ENCODE measurements at regions not wholly inside any gene's neighbourhood (a gene's known extent, or its start where the extent isn't known, plus 50 kb on each side); places are given as distances from the start of the nearest gene placed in this dataset.

DNA sequence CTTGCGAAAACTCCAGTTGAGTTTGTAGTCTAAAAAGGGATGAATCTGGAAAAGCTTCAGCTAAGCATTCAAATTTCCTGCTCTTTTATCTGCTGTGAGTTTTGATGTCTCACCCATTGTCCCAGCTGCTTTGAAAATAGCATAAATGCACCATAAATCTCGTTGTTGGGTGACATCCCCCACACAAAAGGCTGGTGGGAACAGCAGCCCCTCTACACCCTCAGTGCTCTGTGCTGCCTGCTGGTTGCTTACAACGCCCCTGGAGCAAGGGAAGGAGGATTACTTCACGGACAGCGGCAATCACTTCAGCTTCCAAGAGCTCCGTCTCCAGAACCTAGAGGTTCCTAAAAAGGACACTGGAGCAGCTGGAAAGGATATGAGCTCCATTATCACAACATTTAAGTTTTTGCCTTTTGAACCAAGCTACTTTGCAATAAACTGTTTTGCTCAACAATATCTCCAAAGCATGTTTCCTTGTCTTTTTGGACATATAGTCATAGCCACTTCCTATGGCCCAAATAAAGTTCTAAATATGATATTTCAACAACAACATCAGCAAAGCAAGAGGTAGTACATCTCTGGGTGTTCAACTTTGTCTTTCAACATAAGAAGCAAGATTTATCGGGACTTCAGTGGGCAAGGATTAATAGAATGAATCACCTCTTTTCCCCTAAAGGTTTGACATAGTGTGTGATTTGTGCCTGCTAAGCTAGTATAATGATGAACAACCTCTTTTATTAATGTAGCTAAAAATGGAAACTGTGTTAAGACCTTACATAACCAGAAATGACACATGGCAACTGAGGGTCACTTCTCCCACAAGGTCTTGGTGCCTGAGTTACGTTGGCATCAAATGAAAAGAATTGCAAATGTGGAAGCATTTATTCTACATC lies 413.5 kb downstream of the TXNL1 start:
- DNase-seq (ENCODE audit: low spot score) = no peak

DNA sequence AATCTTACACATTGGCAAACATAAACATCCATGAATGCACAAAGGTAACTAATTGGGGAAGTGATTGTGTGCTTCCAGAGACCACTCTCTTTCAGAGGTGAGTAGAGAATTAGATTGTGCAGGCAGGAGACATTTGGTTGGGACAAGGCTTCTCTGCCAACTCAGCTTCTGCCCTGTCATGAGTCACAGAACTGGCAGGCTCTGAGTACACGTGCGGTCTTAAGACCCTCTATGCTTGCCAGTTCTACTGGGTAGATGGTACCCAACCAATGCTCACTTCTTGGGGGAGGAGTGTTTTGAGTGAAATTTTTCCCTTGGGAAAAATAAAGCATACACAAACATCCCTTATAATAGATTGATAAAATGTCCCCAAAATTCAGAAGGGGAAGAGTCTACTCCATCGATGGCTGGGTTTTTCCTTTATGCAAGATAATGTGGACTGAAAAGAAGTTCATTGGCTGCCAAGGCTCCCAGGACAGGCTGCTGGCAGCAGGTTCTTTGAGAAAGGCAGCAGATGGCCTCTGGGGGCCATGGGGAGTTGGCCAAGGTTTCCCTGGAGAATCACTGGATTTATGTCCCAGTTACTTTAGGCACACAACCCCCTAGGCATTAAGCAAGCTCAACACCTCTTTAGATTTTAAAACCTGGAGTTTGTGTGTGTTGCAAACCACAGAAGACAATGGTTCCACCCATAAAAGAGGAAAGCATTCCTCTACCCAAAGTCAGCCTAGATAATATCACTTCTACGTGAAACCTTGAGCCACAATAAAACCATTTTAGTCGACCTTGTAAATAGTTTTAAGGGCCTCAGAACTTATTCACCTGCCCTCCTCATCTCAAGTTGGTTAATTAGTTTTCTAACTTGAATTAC lies 417.0 kb downstream of the TXNL1 start:
- no peak for DNase-seq (ENCODE audit: low spot score)

DNA sequence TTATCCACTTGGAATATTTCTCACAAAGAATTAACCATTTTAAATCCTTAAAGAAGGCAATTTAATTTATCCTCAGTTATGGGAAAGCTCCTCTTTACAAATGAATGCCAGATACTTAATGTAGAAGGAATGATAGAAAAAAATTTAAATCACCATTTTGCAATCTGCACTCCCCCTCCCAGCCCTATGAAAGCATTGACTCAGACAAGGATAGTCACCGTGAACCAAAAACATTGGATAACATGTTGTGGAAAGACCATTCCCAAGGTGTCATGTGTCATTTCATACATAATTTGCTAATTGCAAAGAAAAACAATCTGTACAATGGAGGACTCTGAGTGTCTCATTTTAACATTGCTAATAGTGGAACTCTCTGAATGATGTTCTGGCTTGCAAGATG lies 421.0 kb downstream of the TXNL1 start:
- no peak for DNase-seq (ENCODE audit: low spot score)

DNA sequence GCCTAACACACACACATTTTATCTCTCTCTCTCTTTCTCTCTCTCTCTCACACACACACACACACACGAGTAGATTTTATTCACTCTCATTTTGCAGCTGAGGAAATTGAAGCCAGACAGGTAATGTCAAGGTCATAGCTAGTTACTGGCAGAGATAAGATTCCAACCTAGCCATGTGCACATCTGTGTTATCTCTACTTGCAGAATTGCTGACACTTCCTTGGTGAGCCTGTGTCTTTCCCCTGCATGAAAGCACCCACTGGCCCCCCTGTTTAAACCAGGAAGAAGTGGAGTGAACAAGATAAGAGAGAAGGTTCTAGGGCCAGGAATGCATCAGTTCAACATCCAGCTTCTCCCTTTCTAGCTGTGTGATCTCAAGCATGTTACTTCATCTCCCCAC lies 423.7 kb downstream of the TXNL1 start:
- no peak for DNase-seq (ENCODE audit: low spot score)

DNA sequence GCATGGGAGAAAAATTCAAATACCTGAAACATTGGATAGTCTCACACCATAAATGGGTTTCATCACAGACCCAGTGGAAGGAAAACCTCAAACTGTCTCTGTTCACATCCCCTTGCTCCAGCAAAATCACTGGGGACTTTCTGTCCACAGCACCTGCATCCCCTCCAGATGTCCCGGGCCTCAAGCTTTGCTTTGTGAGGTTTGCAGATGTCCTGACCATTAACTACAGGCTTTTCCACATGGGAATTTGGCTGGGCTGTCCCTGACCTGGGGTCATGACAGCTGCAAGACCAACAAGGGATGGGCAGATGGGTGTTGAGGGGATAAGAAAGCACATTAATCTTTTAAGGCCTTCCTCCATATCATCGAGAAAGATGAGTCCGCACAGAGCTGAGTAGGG lies 427.9 kb downstream of the TXNL1 start:
- no peak for DNase-seq (ENCODE audit: low spot score)

DNA sequence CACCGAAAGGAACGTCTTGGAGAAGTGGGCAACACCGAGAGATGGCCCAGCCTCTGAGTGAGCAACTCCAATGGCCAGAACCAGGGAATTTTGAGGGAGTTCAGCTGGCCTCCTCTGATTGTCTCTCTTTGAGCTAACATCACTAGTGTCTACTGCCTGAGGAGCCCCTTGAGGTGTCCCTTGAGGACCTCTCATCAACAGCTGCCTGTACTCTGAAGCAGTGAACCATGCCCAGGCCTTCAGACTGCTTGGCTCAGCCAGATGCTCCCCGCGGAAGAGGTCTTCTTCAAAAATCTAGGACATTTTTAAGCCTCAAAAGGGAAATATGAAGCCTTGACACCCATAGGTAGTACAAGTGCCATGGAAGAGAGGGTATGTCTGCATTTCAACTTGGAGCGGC lies 430.4 kb downstream of the TXNL1 start:
- DNase-seq (ENCODE audit: low spot score) = no peak

DNA sequence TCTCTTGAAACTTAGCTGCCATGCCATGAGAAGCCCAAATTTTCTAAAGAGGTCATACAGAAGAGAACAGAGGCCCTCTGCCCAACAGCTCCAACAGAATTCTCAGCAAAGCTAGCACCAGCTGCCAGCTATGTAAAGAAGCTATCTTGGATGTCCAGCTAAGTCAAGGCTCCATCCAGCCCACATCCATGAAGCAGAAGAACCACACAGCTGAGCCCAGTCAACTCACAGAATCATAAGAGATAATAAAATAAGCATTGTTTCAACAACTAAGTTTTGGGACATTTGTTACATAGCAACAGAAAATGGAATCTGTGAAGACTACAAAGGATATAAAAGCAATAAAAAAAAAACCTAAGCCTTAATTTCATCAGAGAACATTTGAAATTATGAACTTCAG lies 434.3 kb downstream of the TXNL1 start:
- DNase-seq (ENCODE audit: low spot score) = no peak

DNA sequence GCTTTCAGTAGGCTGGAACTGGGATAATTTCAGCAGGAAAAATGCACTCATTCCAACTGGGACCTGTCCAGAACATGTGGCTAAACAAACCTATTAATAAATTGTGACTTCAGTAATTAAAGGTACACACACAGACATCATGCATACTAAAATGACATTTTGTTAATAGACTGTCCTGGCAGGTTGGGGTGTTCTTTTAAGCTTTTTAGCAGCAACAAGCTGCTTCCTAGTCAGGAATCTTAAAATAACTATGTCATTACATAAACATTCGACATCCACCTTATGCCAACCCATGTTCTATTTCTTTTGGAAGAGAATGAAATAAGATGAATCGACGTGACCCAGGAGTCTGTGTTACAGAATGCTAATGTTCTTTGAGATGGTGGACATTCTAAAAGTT lies 435.7 kb downstream of the TXNL1 start:
- DNase-seq (ENCODE audit: low spot score) = no peak

DNA sequence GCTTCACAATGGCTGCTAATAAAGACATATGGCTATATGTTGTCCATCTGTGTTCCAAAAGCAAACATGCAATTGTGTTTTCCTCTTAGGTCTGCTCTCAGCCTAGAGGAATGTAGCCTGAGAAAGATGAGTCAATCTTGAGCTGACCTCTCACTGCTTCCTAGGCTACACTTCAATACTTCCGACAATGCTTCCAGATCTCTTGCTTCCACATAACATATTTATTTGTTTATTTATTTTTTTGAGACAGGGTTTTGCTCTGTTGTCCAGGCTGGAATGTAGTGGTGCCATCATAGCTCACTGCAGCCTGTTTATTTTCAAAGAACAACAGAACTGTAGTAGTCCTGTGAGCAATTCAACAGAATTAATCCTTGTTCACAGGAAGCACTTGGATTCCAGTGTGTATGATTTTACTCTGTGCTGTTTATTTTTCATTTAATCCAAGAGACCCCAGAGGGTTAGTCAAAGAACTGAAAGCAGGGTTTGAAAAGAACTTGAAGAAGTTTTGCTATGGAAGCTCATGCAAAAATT lies 437.9 kb downstream of the TXNL1 start:
- DNase-seq (ENCODE audit: low spot score) = no peak

DNA sequence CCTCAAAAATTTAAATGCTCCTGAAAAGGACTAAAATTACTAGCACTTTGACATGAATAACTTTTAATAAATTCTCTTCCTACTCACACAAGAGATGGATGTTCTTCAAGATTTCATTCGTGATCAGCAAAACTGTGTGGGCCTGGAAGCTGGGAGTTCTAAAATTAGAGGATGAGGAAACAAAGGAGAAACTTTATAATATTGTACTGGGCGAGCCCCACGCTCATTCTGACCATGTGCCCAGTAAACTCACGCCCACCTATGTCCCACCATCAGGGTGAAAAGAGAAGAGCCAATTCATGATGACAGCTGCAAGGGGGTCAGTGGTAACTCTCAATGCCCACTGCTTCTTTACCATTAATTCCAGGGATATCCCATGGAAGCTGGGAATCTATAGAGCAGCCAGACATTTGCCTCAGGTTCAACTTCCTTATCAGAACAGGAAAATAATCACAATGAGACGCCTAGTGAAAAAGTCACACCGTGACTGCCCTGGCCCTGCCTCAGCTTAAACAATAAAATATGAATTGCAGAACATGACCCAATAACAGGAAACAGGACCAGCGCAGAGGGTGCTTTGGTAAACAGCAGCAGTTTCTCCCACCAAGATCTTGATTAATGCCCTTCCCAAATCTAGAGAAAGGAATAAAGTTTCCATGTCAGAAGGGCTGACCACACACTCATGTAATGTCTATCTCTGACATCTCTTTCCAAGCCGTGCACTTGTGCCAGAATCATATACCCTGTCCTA lies 438.6 kb downstream of the TXNL1 start:
- no peak for DNase-seq (ENCODE audit: low spot score)

DNA sequence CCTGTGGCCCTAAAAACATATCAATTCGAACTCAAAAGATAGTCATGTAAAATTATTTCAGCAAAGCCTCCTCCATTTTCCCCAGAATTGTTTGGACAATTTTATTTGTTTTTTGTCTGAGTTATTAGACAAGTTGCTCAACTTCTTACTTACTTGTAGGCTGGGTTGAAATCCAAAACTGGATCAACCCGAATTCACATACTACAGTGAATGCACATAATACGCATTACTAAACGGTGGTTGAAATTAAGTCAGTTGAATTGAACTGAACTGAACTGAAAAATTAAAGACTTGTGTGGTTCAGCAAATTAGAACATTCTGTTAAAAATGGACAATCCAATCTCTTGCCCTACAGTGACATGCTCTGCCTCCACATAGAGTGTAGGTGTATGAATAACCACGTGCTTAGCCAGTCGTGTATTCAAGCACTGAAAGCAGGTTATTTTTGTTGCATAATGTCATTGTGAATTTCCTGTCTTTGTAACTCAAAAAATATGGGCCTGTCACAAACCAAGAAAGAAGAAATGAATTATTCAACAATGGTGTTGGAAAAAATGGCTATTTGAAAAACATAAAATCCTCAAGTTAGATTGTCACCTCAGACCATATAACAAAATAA lies 441.0 kb downstream of the TXNL1 start:
- no peak for DNase-seq (ENCODE audit: low spot score)

DNA sequence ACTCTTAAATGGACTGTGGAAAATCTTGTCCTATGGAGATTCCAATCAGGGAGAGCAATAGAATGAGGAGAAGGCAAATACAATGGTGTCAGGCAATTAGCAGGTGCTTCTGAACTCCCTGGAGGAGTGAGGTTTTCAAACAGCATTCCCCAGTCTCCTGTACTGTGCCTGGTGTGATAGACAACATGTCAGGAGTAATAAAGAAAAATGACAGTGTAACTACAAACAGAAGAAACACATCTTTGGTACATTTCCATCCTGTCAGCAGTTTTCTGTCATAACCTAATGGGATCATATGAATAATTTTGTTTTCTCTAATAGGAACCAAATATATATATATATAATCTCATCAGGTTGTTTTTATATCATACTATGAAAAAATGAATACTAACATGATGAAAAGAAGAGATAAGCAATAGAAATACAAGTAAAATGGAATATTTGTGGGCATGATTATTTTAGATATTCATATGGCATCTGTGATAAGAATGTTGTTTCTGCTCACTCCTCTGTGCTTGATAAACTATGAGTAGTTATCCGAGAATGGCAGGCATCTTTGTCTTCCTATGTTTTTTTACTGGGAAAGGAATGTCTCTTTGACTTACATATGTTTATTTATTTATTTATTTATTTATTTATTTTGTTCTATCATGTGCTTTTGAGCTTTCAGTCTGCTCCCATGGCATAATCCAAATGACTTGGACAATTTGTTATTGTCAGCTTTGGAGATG lies 441.7 kb downstream of the TXNL1 start:
- DNase-seq (ENCODE audit: low spot score) = no peak

DNA sequence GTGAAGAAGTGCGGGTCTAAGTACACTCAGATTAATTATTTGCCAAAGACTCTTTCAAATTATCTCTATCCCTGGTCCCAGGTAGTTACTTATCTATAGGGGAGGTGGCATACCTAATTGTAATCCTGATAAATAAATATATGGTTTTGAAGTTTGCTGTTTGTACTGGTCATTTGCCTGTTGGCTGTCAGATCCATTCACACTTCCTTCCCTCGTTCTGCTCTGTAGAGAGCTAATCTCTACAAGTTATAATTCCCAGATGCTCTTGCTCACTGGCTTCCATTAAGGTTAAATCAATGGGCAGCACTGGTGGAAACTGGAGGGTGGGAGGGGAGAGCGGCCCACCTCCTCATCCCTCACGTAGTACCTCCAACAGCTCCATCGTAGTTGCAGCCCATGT lies 447.1 kb downstream of the TXNL1 start:
- no peak for DNase-seq (ENCODE audit: low spot score)

DNA sequence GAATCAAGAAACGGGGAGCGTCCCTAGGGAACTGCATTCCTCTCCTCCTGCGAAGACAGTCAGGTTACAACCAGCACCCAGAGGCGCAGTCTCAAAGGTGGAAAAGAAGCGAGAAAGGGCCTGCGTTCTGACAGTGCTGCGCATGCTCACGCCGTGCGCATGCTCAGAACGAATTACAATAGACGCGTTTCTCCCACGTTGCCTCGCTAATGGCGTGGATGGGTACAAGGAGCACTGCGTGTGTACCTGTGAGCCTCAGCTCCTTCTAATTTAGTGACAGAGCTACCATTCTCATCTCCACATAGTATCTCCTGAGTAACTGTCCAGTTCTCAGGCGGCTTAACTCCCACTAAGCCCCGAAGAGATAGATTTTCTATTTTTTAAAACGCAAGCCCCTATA lies 448.8 kb downstream of the TXNL1 start:
- DNase-seq (ENCODE audit: low spot score) = no peak

DNA sequence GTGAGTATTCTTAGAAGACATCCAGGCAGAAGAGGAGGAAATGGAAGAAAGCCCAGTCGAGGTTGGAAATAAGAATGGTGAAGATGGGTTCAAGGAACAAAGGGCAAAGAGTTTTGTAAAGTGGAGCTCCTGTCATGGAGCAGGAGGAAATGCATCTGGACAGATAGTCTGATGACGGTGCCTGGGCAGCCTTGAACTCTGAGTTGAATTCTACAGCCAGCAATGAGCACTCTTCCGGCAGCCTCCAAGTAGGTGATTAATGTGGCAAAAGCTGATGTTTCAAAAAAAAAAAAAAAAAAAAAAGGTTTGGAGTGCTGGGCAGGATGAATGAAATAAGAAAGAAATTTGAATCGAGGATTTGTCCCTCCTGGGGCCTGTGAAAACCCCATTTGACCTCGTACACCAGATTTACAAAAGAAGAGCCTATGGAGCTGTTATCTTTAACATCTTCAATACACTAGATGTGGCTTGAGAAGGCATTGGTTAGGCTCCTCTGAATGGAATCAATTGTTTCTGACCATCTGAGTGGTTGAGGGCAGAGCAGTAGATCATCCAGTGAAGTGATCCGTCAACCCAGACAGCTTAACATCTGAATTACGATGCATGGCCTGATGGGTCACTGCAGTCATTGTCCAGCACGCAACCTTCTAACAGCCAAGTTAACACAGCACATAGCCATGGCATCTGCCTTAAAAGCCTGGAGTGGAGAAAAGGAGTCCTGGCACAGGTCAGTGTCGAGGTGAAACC lies 449.7 kb downstream of the TXNL1 start:
- DNase-seq (ENCODE audit: low spot score) = no peak

DNA sequence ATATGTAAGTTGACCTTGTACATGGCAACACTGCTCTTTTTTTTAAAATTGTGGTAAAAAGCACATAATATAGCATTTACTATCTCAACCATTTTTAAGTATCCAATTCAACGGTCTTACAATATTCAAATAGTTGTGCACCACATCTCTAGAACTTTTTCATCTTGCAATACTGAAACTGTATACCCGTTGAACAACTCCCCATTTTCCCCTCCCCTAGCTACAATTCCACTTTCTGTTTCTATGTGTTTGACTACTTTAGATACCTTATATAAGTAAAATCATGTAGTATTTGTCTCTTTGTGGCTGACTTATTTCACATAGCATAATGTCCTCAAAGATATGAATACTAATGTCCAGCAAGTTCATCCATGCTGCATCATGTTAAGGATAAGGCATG lies 452.1 kb downstream of the TXNL1 start:
- DNase-seq (ENCODE audit: low spot score) = no peak

DNA sequence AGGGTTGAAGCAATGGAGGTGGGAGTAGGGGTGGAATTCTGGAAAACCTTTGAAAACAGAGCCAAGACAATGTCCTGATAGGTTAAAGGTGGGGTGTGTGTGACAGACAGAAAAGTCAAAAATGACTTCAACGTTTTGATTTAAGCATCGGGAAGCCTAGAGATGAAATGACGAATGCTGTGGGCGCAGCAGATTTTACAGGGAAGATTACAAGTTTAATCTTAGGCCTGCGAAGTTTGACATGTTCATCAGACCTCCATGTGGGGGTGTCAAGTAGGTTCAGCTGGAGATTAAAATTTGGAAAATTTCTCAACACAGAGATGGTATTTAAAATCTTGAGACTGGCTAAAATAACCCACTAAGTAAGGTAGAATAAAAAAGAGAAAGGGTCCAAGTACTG lies 453.3 kb downstream of the TXNL1 start:
- DNase-seq (ENCODE audit: low spot score) = no peak

DNA sequence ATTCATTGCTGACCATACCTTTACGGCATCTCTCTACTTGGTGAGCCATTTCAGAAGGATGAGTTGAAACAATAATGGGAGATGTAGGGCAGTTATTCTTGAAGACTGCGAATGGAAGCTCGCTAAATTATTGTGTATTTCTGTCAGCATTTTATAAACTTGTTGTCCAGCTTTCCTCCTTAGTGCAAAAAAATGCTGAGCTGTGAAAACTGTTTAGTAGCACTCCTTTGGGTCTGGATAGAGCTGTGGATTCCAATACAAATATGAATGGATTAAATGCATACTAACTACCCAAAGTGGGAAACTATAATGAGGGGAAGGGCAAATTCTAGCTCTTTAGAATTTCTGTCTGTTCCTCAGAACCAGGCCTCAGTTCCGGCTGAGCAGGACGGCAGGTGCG lies 461.6 kb downstream of the TXNL1 start:
- no peak for DNase-seq (ENCODE audit: low spot score)

DNA sequence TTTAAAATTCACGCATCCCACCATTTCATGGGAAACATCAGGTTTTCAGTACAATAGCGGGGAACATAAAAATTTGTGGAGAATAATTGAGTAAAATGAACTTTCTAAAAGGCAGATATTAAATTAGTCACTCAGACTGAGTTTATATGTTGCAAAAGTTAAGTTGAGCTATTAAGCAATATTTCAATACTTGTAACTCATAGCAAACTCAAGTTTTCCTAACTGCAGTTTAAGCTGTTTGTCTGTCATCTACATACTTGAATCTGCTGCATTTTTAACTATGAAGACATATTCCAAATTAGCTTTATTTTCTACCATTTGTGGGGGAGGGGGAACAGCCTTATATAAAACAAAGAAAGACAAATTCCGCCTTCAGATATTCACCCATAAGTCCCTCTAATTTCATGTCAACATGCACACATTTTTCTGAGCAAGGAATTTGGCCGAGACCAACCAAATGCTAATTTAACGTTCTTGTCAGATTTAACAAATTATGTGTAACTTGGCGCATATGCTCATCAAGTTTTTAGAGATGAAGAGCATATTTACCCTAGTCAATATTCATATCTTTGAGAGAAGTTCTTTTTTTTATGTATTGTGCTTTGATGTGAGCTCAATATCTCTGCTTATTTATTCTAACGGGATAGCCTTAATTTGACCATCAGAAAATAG lies 462.9 kb downstream of the TXNL1 start:
- no peak for DNase-seq (ENCODE audit: low spot score)
